IMR-90 (cell line): ENCODE measurements at regions not wholly inside any gene's neighbourhood (a gene's known extent, or its start where the extent isn't known, plus 50 kb on each side); places are given as distances from the start of the nearest gene placed in this dataset.

ENCODE experiments used
- CEBPB ChIP-seq: IDR thresholded peaks from 2 replicates; pipeline ENCODE4 v1.6.1; 2012; ENCODE audit warnings: low read depth, low read length, improper control_type of control experiment
- CHD1 ChIP-seq: IDR thresholded peaks from 2 replicates; pipeline ENCODE4 v1.6.1; 2012; ENCODE audit warnings: low read depth, low read length, improper control_type of control experiment
- FOS ChIP-seq: fragments of 150-350 bp; IDR thresholded peaks from 2 replicates; pipeline ENCODE4 v1.6.1; 2016; ENCODE audit warnings: low read depth, low read length
- MAFK ChIP-seq: IDR thresholded peaks from 2 replicates; pipeline ENCODE4 v1.6.1; 2012; ENCODE audit warnings: low read depth, low read length, improper control_type of control experiment
- MAZ ChIP-seq: IDR thresholded peaks from 2 replicates; pipeline ENCODE4 v1.6.1; 2012; ENCODE audit warnings: low read depth, mild to moderate bottlenecking, low read length, improper control_type of control experiment, moderate library complexity, borderline replicate concordance
- MXI1 ChIP-seq: IDR thresholded peaks from 2 replicates; pipeline ENCODE4 v1.6.1; 2012; ENCODE audit warnings: low read depth, mild to moderate bottlenecking, low read length, moderate library complexity, borderline replicate concordance
- POLR2A ChIP-seq: IDR thresholded peaks from 2 replicates; pipeline ENCODE4 v1.6.1; 2012; ENCODE audit warnings: mild to moderate bottlenecking, low read depth, low read length
- RAD21 ChIP-seq: IDR thresholded peaks from 2 replicates; pipeline ENCODE4 v1.6.1; 2012; ENCODE audit warnings: low read length, improper control_type of control experiment
- RCOR1 ChIP-seq: IDR thresholded peaks from 2 replicates; pipeline ENCODE4 v1.6.1; 2012; ENCODE audit warnings: mild to moderate bottlenecking, low read length, improper control_type of control experiment; ENCODE audit not compliant: insufficient replicate concordance
- SMC3 ChIP-seq: fragments of 150-350 bp; IDR thresholded peaks from 2 replicates; pipeline ENCODE4 v1.6.1; 2016; ENCODE audit warnings: low read depth, mild to moderate bottlenecking, antibody characterized with exemption, low read length, moderate library complexity
- USF2 ChIP-seq: fragments of 150-350 bp; IDR thresholded peaks from 2 replicates; pipeline ENCODE4 v1.6.1; 2017; ENCODE audit warnings: mild to moderate bottlenecking, antibody characterized with exemption, low read length, low read depth
- TF ChIP-seq, protein P1 (sequence below): conservative IDR thresholded peaks from 2 replicates; pipeline ENCODE4 v1.5.1; 2012; ENCODE audit warnings: mild to moderate bottlenecking, low read depth, low read length, improper control_type of control experiment

GRCh38 chr1:73744985-73745384 lies 453.0 kb downstream of the LRRIQ3 start:
- TF ChIP-seq POLR2A (no peak), MAFK (no peak), FOS (no peak), CEBPB (no peak), CHD1 (no peak), MXI1 (no peak), USF2 (no peak), RAD21 (no peak), SMC3 (no peak), RCOR1 (no peak), MAZ (no peak)
- TF ChIP-seq, protein P1, sequence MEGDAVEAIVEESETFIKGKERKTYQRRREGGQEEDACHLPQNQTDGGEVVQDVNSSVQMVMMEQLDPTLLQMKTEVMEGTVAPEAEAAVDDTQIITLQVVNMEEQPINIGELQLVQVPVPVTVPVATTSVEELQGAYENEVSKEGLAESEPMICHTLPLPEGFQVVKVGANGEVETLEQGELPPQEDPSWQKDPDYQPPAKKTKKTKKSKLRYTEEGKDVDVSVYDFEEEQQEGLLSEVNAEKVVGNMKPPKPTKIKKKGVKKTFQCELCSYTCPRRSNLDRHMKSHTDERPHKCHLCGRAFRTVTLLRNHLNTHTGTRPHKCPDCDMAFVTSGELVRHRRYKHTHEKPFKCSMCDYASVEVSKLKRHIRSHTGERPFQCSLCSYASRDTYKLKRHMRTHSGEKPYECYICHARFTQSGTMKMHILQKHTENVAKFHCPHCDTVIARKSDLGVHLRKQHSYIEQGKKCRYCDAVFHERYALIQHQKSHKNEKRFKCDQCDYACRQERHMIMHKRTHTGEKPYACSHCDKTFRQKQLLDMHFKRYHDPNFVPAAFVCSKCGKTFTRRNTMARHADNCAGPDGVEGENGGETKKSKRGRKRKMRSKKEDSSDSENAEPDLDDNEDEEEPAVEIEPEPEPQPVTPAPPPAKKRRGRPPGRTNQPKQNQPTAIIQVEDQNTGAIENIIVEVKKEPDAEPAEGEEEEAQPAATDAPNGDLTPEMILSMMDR = no peak
